ENCODE measurements at regions not wholly inside any gene's neighbourhood (a gene's known extent, or its start where the extent isn't known, plus 50 kb on each side); places are given as distances from the start of the nearest gene placed in this dataset.

- TF ChIP-seq POLR2A (IDR thresholded peaks at IDR 0.05; ENCODE audit: low read depth, low read length) = no peak
- no peak for TF ChIP-seq TAF1 (IDR thresholded peaks at IDR 0.05; ENCODE audit: low read depth, low read length)
- TF ChIP-seq POLR2AphosphoS5 (IDR thresholded peaks at IDR 0.05; ENCODE audit: low read depth, low read length) = no peak
- TF ChIP-seq POU2F2 (IDR thresholded peaks at IDR 0.05; ENCODE audit: low read depth, low read length) = no peak
- no peak for TF ChIP-seq SPI1 (IDR thresholded peaks at IDR 0.05; ENCODE audit: low read depth, low read length)
- no peak for TF ChIP-seq PAX5 (IDR thresholded peaks at IDR 0.05; ENCODE audit: insufficient read depth, low read length, severe bottlenecking)
Observed at GRCh38 chr12:25319233-25319984, 68.7 kb upstream of the KRAS start.

Data from GM12891 (cell line).